Activated T-helper 9 cell treated with anti-CD3 and anti-CD28 coated beads, Interleukin-2, amount 50 U/mL, for 16 hours (primary cell): ENCODE measurements at regions not wholly inside any gene's neighbourhood (a gene's known extent, or its start where the extent isn't known, plus 50 kb on each side); places are given as distances from the start of the nearest gene placed in this dataset.

Source experiments
- DNase-seq: peaks from one replicate; pipeline ENCODE4 v3.0.0-alpha.2; 2020; ENCODE audit warnings: low read depth

- no peak for DNase-seq
These were observed 51.7 kb upstream of the ACVR2A start for GRCh38 chr2:147792966-147793617.

- DNase-seq, result no peak
These were observed 54.2 kb upstream of the ACVR2A start for GRCh38 chr2:147790580-147790979.

- DNase-seq, result no peak
These were observed 55.1 kb upstream of the ACVR2A start for GRCh38 chr2:147789720-147790119.

GRCh38 chr2:147789287-147789686 is 55.5 kb upstream of the ACVR2A start:
- DNase-seq, result no peak

DNA sequence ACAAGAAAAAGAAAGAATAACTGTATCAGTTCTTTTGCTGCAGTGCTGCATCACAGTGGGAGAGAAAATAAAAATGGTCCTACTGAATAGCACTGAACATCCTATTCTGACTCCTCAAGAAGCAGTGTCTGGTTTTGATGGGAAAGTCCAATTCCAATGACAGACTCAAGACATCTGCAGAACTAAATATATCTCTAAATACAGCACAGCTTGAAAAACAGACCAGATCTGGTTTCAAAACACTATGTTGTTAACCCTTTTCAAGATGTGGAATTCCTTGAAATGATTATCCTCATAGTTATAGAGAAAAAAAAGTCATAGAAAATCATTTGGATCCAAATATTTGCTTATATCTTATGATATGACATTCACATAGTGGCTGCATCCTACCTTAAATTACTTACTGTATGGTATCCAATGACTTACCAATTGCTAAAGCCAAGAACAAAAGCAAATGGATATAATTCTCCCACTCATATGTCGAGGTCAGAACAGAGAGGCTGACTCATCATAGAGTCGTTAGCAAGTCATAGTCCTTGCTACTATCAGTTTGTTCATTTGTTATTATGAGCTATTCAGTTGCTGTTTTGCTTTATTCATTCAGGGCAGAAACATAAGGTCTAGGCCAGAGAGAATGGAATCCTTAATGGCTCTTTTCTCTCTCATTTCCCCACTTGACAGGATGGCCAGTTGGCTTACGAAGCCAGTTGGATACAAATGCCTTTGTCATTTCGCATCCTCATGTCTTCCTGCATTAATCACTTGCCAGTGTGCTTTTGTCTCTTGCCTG is 62.5 kb upstream of the ACVR2A start:
- DNase-seq, result no peak

DNA sequence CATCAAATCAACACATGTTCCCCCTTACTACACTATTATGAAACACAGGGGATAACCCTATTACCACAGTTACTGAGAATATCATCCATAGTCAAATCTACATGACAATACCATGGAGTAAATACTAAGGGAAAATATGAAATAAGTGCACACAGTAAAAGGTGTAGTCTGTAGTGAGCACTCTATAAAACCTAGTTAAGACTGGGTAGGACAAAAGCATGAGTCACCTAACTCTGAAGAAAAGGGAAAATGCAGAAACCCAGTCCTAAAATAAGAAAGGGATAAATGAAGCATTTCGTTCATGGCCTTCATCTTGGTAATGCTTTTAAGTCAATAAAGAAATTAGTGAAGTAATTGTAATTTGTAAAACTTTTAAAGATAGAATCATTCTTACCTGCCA is 65.4 kb upstream of the ACVR2A start:
- no peak for DNase-seq

- no peak for DNase-seq
These were observed 67.4 kb upstream of the ACVR2A start for GRCh38 chr2:147777394-147777793.

- no peak for DNase-seq
These were observed 70.0 kb upstream of the ACVR2A start for GRCh38 chr2:147774805-147775204.

DNA sequence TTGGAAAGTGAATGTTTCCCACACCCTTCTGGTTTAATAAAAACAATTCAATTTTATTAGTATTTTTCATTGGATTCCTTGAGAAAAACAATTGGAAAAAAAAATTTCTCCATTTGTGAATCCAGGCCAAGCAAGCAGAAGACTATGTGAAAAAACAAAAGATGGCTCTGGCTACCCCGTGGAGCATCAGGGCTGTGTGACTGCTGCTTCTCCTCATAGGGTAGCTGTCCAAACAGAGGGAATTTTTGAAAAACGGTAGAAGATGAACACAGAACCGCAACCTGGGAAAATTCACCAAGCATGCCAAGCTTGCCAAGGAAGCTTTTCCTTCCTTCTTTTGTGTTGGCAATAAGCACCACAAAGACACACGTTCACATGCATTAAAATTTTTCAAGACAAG is 71.3 kb upstream of the ACVR2A start:
- DNase-seq, result no peak

DNA sequence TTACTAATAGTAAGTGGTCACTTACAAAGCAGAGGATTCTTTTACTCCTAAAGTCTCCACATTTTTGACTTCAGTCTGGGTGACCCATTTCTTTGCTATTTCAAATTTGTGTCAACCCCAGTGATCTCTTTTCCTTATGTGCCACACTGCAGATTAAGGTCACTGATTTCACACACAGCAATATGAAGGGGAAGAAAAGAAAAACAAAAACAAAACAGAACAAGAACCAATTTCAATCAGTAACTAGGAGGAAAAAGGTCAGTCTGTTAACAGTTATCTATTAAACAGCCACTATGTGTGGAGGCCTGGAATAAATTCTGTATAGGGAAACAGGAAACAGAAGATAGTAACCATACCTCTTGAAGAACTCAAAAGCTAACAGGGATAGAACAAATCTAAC is 72.0 kb upstream of the ACVR2A start:
- no peak for DNase-seq

DNA sequence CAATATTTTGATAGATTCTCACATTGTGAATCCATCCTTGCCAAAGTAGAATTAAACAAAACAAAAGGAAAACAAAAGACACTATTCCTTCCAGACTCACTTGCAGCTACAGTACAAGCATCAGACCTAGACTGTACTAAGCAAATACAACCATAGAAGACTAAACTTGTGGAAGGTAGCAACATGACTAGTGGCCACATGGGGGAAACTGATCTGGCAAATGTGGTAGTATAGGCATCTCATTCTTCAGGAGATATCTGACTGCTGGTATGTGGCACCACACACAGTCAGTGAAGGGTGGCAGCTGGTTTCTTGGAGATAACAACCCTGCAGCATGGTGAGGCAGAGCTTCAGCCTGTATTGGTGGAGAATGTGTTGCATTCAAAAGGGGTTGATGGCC is 81.0 kb upstream of the ACVR2A start:
- no peak for DNase-seq

DNA sequence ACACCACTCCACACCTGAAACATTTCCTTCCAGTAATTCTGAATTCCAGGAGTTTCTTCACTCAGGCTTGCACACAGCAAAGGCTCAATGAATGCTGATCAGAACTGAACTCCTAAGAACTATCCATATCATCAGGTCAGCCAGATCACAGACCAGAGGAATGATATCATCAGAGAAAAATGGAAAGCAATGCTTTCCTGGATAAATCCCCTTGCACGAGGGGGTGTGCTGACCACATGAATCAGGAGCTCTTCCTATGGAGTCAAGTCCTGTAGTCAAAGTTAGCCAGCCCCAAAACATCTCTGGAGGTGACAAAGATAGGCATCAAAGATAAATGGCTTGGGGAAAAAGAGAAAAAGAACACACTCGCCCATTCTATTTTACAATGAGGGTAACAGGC is 83.8 kb upstream of the ACVR2A start:
- no peak for DNase-seq

- DNase-seq, result no peak
These were observed 85.3 kb upstream of the ACVR2A start for GRCh38 chr2:147759536-147759935.

DNA sequence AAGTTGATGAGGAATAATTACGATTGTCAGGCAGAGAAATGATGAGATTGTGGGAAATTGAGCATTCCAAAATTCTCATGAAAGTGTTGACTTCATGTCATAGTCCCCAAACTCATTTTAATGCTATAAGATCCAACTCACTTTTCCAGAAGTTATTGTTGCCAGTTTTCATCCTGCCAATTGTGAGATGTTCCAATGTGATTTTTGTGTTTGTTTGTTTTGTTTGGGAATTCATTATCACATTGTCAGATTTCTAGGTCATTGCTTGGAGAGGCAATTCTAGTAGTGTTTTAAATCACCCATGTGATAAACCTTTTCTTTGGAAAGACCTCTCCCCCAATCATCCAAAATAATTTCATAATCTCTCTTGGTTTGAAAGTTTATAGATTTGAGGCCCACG is 86.0 kb upstream of the ACVR2A start:
- DNase-seq, result no peak

GRCh38 chr2:147756069-147756468 is 88.8 kb upstream of the ACVR2A start:
- DNase-seq, result no peak

DNA sequence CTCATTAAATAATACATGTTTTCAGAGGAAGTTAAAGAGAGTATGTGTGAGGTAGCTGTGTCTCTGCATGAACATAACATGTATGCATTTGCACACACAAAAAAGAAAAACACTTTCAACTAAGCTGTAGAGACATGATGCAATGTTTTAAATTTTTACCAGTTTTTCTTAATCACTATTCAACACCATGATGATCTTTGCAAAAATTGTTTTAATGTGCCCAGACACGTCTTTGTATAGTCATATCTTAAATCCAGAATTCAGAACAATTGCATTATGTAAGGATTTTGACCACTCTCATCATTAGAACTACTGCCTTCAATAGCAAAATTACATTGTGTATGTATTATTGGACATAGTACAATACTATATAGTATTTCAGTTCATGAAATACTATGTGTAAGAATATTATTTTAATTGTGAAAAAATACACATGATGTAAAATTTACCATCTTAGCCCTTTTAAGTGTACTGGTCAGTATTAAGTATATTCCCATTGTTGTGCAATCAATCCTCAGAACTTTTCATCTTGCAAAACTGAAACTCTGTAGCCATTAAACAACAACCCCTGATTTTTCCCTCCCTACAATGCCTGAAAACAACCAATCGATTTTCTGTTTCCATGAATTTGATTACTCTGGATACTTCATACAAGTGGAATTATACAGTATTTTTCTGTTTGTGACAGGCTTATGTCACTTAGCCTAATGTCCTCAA is 104.5 kb upstream of the ACVR2A start:
- DNase-seq, result no peak

DNA sequence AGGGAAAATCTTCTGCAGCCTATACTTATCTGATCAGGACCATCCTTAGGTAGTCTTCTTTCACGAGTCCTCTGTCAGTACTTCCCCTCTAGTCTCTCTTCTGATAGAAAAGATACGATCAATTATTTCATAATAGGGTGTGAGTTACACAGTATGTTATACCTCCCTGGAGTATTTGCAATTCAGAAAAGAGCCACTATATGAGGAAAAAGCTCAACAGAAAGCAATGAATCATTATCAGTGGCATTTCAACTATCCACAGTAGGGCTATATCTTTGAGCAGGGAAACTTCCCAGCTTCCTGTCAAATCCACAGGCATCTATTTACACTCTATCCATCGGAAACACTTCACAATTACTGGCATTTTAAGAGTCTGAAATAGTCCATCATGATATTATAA is 105.3 kb upstream of the ACVR2A start:
- no peak for DNase-seq

GRCh38 chr2:147718831-147719230 is 126.0 kb upstream of the ACVR2A start:
- DNase-seq, result no peak

DNA sequence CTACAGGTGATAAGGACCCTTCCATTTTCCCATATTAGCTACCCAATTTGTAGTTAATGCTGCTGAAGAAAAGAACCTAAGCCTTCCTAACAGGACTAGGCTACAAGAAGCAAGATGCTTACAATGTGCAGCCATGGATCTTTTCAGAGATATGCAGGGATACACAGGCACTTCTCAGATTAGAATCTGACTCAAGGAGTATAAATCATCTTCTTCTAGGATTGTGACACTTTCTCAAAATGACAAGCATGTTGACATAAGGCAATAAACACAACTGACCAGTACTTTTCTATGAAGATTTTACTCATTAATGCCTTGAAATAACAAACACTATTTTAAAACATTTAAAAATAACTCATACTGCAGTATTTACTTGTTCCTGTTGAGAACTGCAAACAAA is 127.9 kb upstream of the ACVR2A start:
- DNase-seq, result no peak

- no peak for DNase-seq
These were observed 129.0 kb upstream of the ACVR2A start for GRCh38 chr2:147715807-147716206.

DNA sequence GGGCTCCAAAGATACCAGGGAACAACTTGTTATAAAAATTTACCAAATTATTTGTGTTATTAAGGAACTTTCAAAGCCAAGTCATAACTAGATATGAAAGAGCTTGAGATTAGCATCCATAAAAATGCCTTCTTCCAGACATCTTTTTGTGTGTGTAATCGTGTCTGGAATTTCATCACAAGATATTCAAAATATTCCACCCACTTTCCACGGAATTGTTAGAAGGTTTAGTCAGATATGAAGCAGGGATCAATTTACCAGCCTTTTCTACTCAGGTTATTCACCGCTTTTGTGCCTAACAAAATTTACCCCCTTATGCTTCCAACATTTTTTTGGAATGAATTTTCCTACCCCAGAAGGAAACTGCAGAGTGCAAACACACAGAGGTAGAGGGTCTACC is 130.2 kb upstream of the ACVR2A start:
- no peak for DNase-seq

GRCh38 chr2:147713349-147713748 is 131.5 kb upstream of the ACVR2A start:
- DNase-seq, result no peak

DNA sequence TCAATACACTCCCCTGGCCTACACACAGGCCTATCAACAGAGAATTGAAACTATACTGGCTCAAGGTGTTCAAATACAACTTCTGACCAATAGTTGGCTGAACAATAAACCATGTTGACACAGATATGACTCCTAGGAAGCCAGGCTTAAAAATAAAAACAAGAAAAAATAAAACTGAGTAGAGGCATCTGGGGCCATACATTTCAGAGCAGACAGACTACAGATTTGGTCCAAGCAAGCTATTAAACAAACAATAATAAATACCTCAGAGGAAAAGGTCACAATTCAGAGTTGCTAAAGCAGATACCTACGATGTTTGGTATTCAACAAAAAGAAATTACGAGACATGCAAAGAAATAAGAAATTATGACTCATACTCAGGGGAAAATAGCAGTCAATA is 132.8 kb upstream of the ACVR2A start:
- no peak for DNase-seq
